HepG2 (cell line): ENCODE measurements at regions not wholly inside any gene's neighbourhood (a gene's known extent, or its start where the extent isn't known, plus 50 kb on each side); places are given as distances from the start of the nearest gene placed in this dataset.
"Not testable (repeated sequence)": the region's sequence is repeated elsewhere in the genome, so short reads cannot be mapped to it uniquely, and the experiment has no call there.

Experiments
- ATAC-seq: fragments of 200-7000 bp; cut with Tn5 transposase; 3 replicates; pipeline ENCODE4 v1.9.1; 2020; ENCODE audit warnings: mild to moderate bottlenecking, moderate library complexity
- BruUV-seq: library from RNA; stranded (reverse); fragments of 400-500 nt; replicated peaks from 2 replicates; lab custom pipeline; 2021; lab: Mats Ljungman, UMichigan
- CTCF ChIA-PET: fragments of 300-600 bp; formaldehyde crosslinking; extraction: SDS; loops from one replicate; lab custom pipeline; 2021; ENCODE audit warnings: low total read pairs, inconsistent platforms, low intra/inter-chr PET ratio; lab: Yijun Ruan, JAX
- POLR2A ChIA-PET: fragments of 350-600 bp; sonication (Branson Sonifier 250); formaldehyde crosslinking; loops from one replicate; lab custom pipeline; 2020; ENCODE audit warnings: antibody characterized with exemption, inconsistent platforms; lab: Yijun Ruan, JAX
- DNase-seq: peaks from one replicate; pipeline ENCODE4 v3.0.0-alpha.2; 2015; ENCODE audit warnings: low spot score
- FAIRE-seq: peaks from 3 replicates; lab custom pipeline; 2011; peaks lifted over from hg19 to GRCh38; lab: Jason Lieb, UNC
- H2AFZ ChIP-seq: one replicate; pipeline ENCODE4 v1.6.1; 2011; ENCODE audit warnings: low read length, inconsistent platforms
- H3K27ac ChIP-seq: fragments of 300-600 bp; 3 replicates; pipeline ENCODE4 v1.8.0; 2011; ENCODE audit warnings: mixed run types, mild to moderate bottlenecking, mixed read lengths, low read length, inconsistent platforms; ENCODE audit not compliant: insufficient read depth; ENCODE audit errors: extremely low read length
- H3K27me3 ChIP-seq, 2 experiments: fragments of 200-600 bp in 1 of 2; 2 replicates in 1 of 2; 3 replicates in 1 of 2; pipeline versions ENCODE4 v1.6.0 to v1.8.0; 2011; ENCODE audit warnings: low read length in 2 of 2, mild to moderate bottlenecking in 2 of 2, moderate library complexity in 2 of 2, inconsistent platforms in 1 of 2; ENCODE audit not compliant: insufficient read depth in 2 of 2, control insufficient read depth in 1 of 2
- H3K36me3 ChIP-seq, 2 experiments: fragments of 200-600 bp in 1 of 2; replicated peaks in 1 of 2; 2 replicates in 1 of 2; 3 replicates in 1 of 2; pipeline versions ENCODE4 v1.5.1 to v1.8.0; 2011; ENCODE audit warnings: low read length in 2 of 2, inconsistent platforms in 1 of 2; ENCODE audit not compliant: insufficient read depth in 2 of 2, control insufficient read depth in 1 of 2
- H3K4me1 ChIP-seq: 2 replicates; pipeline ENCODE4 v1.5.1; 2012; ENCODE audit warnings: low read length, inconsistent platforms; ENCODE audit not compliant: insufficient read depth
- H3K4me2 ChIP-seq: 2 replicates; pipeline ENCODE4 v1.6.0; 2011; ENCODE audit warnings: low read depth, low read length, inconsistent platforms
- H3K4me3 ChIP-seq, 3 experiments: fragments of 200-600 bp in 1 of 3; sonication (generic), shearing (Covaris generic) in 1 of 3; replicated peaks in 1 of 3; 2 replicates each; pipeline ENCODE4 v1.5.1; 2011 to 2016; ENCODE audit warnings: low read length in 3 of 3, inconsistent platforms in 2 of 3, low read depth in 2 of 3, mild to moderate bottlenecking in 2 of 3, control low read depth in 1 of 3, mixed read lengths in 1 of 3; ENCODE audit not compliant: insufficient read depth in 1 of 3
- H3K79me2 ChIP-seq: one replicate; pipeline ENCODE4 v1.6.1; 2011; ENCODE audit warnings: low read length, inconsistent platforms; ENCODE audit not compliant: insufficient read depth
- H3K9ac ChIP-seq: 2 replicates; pipeline ENCODE4 v1.6.0; 2011; ENCODE audit warnings: mild to moderate bottlenecking, low read depth, low read length, inconsistent platforms; ENCODE audit not compliant: insufficient read depth
- H3K9me3 ChIP-seq: 2 replicates; pipeline ENCODE4 v1.5.1; 2012; ENCODE audit warnings: mild to moderate bottlenecking, low read length
- H4K20me1 ChIP-seq: 2 replicates; pipeline ENCODE4 v1.6.0; 2011; ENCODE audit warnings: inconsistent platforms, mild to moderate bottlenecking, low read length, moderate library complexity; ENCODE audit not compliant: insufficient read depth
- FOSL1 ChIP-seq: sonication (generic); formaldehyde crosslinking; IDR thresholded peaks from 2 replicates; pipeline ENCODE4 v1.9.0; 2021; ENCODE audit warnings: missing genetic modification reagents, borderline replicate concordance
- GPN1 ChIP-seq: sonication (generic); formaldehyde crosslinking; IDR thresholded peaks from 2 replicates; pipeline ENCODE4 v1.5.1; 2020; ENCODE audit warnings: missing genetic modification reagents, borderline replicate concordance
- MBNL3 ChIP-seq: fragments of 250-450 bp; sonication (Bioruptor Pico); conservative IDR thresholded peaks from 2 replicates; pipeline ENCODE4 v1.8.0; 2022; ENCODE audit warnings: mild to moderate bottlenecking, inconsistent platforms
- MEIS2 ChIP-seq: sonication (generic); formaldehyde crosslinking; IDR thresholded peaks from 2 replicates; pipeline ENCODE4 v1.9.0; 2021; ENCODE audit warnings: mild to moderate bottlenecking, missing genetic modification reagents
- NR2C2 ChIP-seq: sonication (generic); formaldehyde crosslinking; IDR thresholded peaks from 2 replicates; pipeline ENCODE4 v1.4.0; 2020; ENCODE audit warnings: missing genetic modification reagents, mild to moderate bottlenecking, moderate library complexity, borderline replicate concordance
- SNAI1 ChIP-seq: sonication (generic); formaldehyde crosslinking; IDR thresholded peaks from 2 replicates; pipeline ENCODE4 v1.5.0; 2020; ENCODE audit warnings: mild to moderate bottlenecking, missing genetic modification reagents, borderline replicate concordance
- STAG1 ChIP-seq: sonication (generic); formaldehyde crosslinking; IDR thresholded peaks from 2 replicates; pipeline ENCODE4 v1.4.0; 2020; ENCODE audit warnings: missing genetic modification reagents
- TCF12 ChIP-seq, 2 experiments: fragments of 450-650 bp in 1 of 2; sonication (generic) in 1 of 2; formaldehyde crosslinking in 1 of 2; IDR thresholded peaks; 2 replicates each; pipeline versions ENCODE4 v1.6.1 to v1.8.0; 2017 to 2022; ENCODE audit warnings: antibody characterized with exemption in 1 of 2, mild to moderate bottlenecking in 1 of 2, missing genetic modification reagents in 1 of 2, moderate library complexity in 1 of 2
- ZFX ChIP-seq: sonication (generic); formaldehyde crosslinking; IDR thresholded peaks from 2 replicates; pipeline ENCODE4 v1.4.0; 2020; ENCODE audit warnings: mild to moderate bottlenecking, low read depth, missing genetic modification reagents, moderate library complexity
- ZNF124 ChIP-seq: sonication (generic); formaldehyde crosslinking; IDR thresholded peaks from 2 replicates; pipeline ENCODE4 v1.4.0; 2020; ENCODE audit warnings: missing genetic modification reagents
- ZNF816 ChIP-seq: sonication (generic); formaldehyde crosslinking; IDR thresholded peaks from 2 replicates; pipeline ENCODE4 v1.8.0; 2022; ENCODE audit warnings: missing genetic modification reagents, mild to moderate bottlenecking, borderline replicate concordance
- WGBS: methylation state at CpG from one replicate; pipeline ENCODE4 v1.1.6; 2017; ENCODE audit warnings: low lambda C conversion rate; 5-methylcytosine and 5-hydroxymethylcytosine counted together
- in situ Hi-C: cut with HindIII; loops from 2 replicates; pipeline ENCODE4 v1.10.0; 2017; ENCODE audit warnings: low pct_unique_long_range_greater_than_20kb; ENCODE audit not compliant: extremely low pct_ligation_motif_present
- intact Hi-C: fragments of 100-400 bp; cut with micrococcal nuclease; formaldehyde crosslinking; loops from one replicate; pipeline ENCODE4 v1.10.0; 2022; ENCODE audit not compliant: unreplicated experiment
- TF ChIP-seq, protein P1 (sequence below): sonication (generic); formaldehyde crosslinking; conservative IDR thresholded peaks from 2 replicates; pipeline ENCODE4 v1.4.0; 2020; ENCODE audit warnings: mild to moderate bottlenecking, missing genetic modification reagents, moderate library complexity
- TF ChIP-seq, protein P2 (sequence below): IDR thresholded peaks from 2 replicates; pipeline ENCODE4 v1.6.1; 2016; ENCODE audit warnings: control low read depth

DNA sequence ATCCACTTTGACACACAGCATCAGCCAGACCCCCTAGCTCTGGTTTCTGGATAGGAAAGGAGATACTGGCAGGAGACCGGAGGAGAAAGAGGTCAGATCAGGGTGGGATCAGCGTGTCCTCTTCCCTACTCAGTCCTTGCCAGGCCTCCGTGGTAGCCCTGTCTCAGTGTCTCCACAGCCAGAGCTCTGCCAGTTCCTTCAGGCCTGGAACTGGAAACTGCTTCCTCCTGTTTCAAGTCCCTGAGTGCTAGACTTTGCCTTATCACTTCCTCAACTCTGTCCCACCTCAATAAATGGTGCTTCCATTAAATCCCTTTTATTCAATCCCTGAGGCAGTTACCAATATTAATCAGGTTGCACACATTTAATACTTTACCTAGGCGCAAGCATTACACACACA lies 96.8 kb upstream of the LY86 start (continued):
- TF ChIP-seq, protein P1, sequence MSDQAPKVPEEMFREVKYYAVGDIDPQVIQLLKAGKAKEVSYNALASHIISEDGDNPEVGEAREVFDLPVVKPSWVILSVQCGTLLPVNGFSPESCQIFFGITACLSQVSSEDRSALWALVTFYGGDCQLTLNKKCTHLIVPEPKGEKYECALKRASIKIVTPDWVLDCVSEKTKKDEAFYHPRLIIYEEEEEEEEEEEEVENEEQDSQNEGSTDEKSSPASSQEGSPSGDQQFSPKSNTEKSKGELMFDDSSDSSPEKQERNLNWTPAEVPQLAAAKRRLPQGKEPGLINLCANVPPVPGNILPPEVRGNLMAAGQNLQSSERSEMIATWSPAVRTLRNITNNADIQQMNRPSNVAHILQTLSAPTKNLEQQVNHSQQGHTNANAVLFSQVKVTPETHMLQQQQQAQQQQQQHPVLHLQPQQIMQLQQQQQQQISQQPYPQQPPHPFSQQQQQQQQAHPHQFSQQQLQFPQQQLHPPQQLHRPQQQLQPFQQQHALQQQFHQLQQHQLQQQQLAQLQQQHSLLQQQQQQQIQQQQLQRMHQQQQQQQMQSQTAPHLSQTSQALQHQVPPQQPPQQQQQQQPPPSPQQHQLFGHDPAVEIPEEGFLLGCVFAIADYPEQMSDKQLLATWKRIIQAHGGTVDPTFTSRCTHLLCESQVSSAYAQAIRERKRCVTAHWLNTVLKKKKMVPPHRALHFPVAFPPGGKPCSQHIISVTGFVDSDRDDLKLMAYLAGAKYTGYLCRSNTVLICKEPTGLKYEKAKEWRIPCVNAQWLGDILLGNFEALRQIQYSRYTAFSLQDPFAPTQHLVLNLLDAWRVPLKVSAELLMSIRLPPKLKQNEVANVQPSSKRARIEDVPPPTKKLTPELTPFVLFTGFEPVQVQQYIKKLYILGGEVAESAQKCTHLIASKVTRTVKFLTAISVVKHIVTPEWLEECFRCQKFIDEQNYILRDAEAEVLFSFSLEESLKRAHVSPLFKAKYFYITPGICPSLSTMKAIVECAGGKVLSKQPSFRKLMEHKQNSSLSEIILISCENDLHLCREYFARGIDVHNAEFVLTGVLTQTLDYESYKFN (CRISPR knock-in tag): no peak
- no peak for TF ChIP-seq ZFX (CRISPR knock-in tag)
- no peak for TF ChIP-seq SNAI1 (CRISPR knock-in tag)
- no peak for TF ChIP-seq NR2C2

DNA sequence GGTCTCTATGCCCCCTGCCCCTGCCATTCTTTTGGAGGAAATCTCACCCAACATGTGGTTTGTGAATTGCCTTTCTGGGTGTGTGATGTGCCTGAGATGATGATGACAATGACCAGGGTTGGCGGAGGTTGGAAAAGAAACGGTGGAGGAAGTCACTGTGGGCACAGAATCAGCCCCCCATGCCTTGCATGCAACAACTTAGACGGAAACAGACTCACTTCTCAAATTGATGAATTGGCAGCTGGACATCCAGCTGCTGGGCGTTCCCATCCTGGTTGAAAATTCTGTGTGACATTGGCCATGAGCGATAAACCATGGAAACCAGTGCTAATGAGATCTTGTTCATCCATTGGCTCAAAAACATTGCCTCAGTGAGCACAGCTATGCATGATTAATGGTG lies 95.8 kb upstream of the LY86 start:
- no peaks in the 10 kb centered on the region for H3K36me3 ChIP-seq
- no peaks in the 10 kb centered on the region for H3K9me3 ChIP-seq
- no peak overlapping the region for H3K4me2 ChIP-seq
- TF ChIP-seq ZNF124: no peak
- TF ChIP-seq MBNL3 (CRISPR knock-in tag): no peak
- no peak for TF ChIP-seq ZNF816
- no peak for TF ChIP-seq STAG1 (CRISPR knock-in tag)
- no peak for TF ChIP-seq GPN1
- TF ChIP-seq, protein P2, sequence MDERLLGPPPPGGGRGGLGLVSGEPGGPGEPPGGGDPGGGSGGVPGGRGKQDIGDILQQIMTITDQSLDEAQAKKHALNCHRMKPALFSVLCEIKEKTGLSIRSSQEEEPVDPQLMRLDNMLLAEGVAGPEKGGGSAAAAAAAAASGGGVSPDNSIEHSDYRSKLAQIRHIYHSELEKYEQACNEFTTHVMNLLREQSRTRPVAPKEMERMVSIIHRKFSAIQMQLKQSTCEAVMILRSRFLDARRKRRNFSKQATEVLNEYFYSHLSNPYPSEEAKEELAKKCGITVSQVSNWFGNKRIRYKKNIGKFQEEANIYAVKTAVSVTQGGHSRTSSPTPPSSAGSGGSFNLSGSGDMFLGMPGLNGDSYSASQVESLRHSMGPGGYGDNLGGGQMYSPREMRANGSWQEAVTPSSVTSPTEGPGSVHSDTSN: no peak
- no peak for TF ChIP-seq TCF12 (IDR thresholded peaks at IDR 0.05)
- TF ChIP-seq TCF12 (CRISPR knock-in tag; IDR thresholded peaks at IDR 0.05): no peak
- no peak for TF ChIP-seq MEIS2
- no peak for TF ChIP-seq FOSL1 (CRISPR knock-in tag)
- H3K27ac ChIP-seq: no peak overlapping the region
- H4K20me1 ChIP-seq: no peaks in the 10 kb centered on the region
- H3K27me3 ChIP-seq: peaks cover under 1 to 2% of the 10 kb centered on the region in 2 experiments; a peak in 1 of 5 replicates
- ChIA-PET POLR2A (no interaction called here), CTCF (no interaction called here)
- no peaks in the 10 kb centered on the region for H3K79me2 ChIP-seq
- H3K9ac ChIP-seq: no peak overlapping the region
- no peak for DNase-seq
- WGBS: 8% methylated on average over 5 of the region's 5 CpGs
- H2AFZ ChIP-seq: no peak overlapping the region
- no peak overlapping the region for H3K4me3 ChIP-seq
- no peak for FAIRE-seq
- no peaks in the 10 kb centered on the region for H3K4me1 ChIP-seq
- intact Hi-C loops: no loop called here
- no peak for ATAC-seq
- no TSS peak for BruUV-seq
- in situ Hi-C loops: no loop called here

DNA sequence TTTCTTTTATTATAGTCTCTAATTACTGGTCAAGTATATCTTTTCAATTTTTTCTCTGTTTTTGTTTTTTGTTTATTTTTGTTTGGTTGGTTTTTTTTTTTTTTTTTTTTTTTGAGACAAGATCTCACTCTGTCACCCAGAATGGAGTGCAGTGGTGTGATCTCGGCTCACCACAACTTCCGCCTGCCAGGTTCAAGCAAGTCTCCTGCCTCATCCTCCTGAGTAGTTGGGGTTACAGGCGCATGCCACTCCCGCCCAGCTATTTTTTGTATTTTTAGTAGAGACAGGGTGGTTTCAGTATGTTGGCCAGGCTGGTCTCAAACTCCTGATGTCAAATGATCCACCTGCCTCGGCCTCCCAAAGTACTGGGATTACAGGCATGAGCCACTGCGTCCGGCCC lies 94.4 kb upstream of the LY86 start:
- BruUV-seq, H3K9me3 ChIP-seq, H2AFZ ChIP-seq, H3K4me1 ChIP-seq, H3K79me2 ChIP-seq, intact Hi-C loops, CTCF ChIA-PET, in situ Hi-C loops, H3K9ac ChIP-seq, POLR2A ChIA-PET, FAIRE-seq, H3K27me3 ChIP-seq, ATAC-seq, H3K36me3 ChIP-seq, DNase-seq, H3K4me2 ChIP-seq, H3K27ac ChIP-seq, H4K20me1 ChIP-seq, H3K4me3 ChIP-seq: not testable (repeated sequence)
- WGBS: 65% methylated on average over 7 of the region's 7 CpGs
